WERI-Rb-1 (cell line): ENCODE measurements at regions not wholly inside any gene's neighbourhood (a gene's known extent, or its start where the extent isn't known, plus 50 kb on each side); places are given as distances from the start of the nearest gene placed in this dataset.

Source experiments
- DNase-seq: peaks from one replicate; pipeline ENCODE4 v3.0.0-alpha.2; 2020
- H3K27ac ChIP-seq: fragments of 250-450 bp; sonication (Bioruptor Pico); 2 replicates; pipeline ENCODE4 v1.5.1; 2020; ENCODE audit warnings: mild to moderate bottlenecking, moderate library complexity
- H3K27me3 ChIP-seq: fragments of 250-450 bp; sonication (Bioruptor Pico); 2 replicates; pipeline ENCODE4 v1.5.1; 2021; ENCODE audit warnings: mild to moderate bottlenecking, low read depth, moderate library complexity; ENCODE audit not compliant: insufficient read depth, severe bottlenecking
- H3K36me3 ChIP-seq: fragments of 250-450 bp; sonication (Bioruptor Pico); 2 replicates; pipeline ENCODE4 v1.5.1; 2020; ENCODE audit warnings: mild to moderate bottlenecking, moderate library complexity
- H3K4me3 ChIP-seq: 2 replicates; pipeline ENCODE4 v1.5.1; 2011; ENCODE audit warnings: low read depth, mild to moderate bottlenecking, control low read depth, low read length
- H3K9me3 ChIP-seq: fragments of 250-450 bp; sonication (Bioruptor Pico); 2 replicates; pipeline ENCODE4 v1.5.1; 2021; ENCODE audit warnings: mild to moderate bottlenecking, moderate library complexity; ENCODE audit not compliant: severe bottlenecking
- CTCF ChIP-seq: IDR thresholded peaks from 2 replicates; pipeline ENCODE4 v1.5.1; 2011; ENCODE audit warnings: low read depth, mild to moderate bottlenecking, control low read depth, inconsistent platforms, low read length

GRCh38 chr3:13708871-13709595, 160.1 kb downstream of the FBLN2 start:
- peaks cover 66% of the 10 kb centered on the region for H3K27me3 ChIP-seq
- TF ChIP-seq CTCF, result no peak
- no peaks in the 10 kb centered on the region for H3K9me3 ChIP-seq

GRCh38 chr3:13708301-13708700, 159.4 kb downstream of the FBLN2 start:
- H3K4me3 ChIP-seq, result no peak overlapping the region
- TF ChIP-seq CTCF, result no peak
- no peak overlapping the region for H3K27ac ChIP-seq
- H3K36me3 ChIP-seq, result no peaks in the 10 kb centered on the region
- H3K27me3 ChIP-seq, result peaks cover 65% of the 10 kb centered on the region
- peaks cover 2% of the 10 kb centered on the region for H3K9me3 ChIP-seq
- no peak for DNase-seq

More at GRCh38 chr3:13708871-13709595, 160.1 kb downstream of the FBLN2 start:
- Histone ChIP-seq H3K4me3 (no peak overlapping the region), H3K27ac (no peak overlapping the region), H3K36me3 (no peaks in the 10 kb centered on the region)
- DNase-seq, result no peak

- H3K27me3 ChIP-seq, result peaks cover 70% of the 10 kb centered on the region
- DNase-seq, result no peak
- no peaks in the 10 kb centered on the region for H3K36me3 ChIP-seq
- TF ChIP-seq CTCF, result no peak
- H3K4me3 ChIP-seq, result no peak overlapping the region
- H3K27ac ChIP-seq, result no peak overlapping the region
- peaks cover 2% of the 10 kb centered on the region for H3K9me3 ChIP-seq
Observed at GRCh38 chr3:13707456-13707855, 158.5 kb downstream of the FBLN2 start.

- peaks cover 71% of the 10 kb centered on the region for H3K27me3 ChIP-seq
- TF ChIP-seq CTCF, result no peak
- H3K9me3 ChIP-seq, result peaks cover 2% of the 10 kb centered on the region
- H3K4me3 ChIP-seq, result no peak overlapping the region
- H3K27ac ChIP-seq, result no peak overlapping the region
- H3K36me3 ChIP-seq, result no peaks in the 10 kb centered on the region
- no peak for DNase-seq
Observed at GRCh38 chr3:13706886-13707285, 158.0 kb downstream of the FBLN2 start.

GRCh38 chr3:13706451-13706850, 157.5 kb downstream of the FBLN2 start:
- no peak for DNase-seq
- no peak overlapping the region for H3K27ac ChIP-seq
- H3K27me3 ChIP-seq, result peaks cover 73% of the 10 kb centered on the region
- H3K4me3 ChIP-seq, result no peak overlapping the region
- H3K9me3 ChIP-seq, result peaks cover 2% of the 10 kb centered on the region
- no peaks in the 10 kb centered on the region for H3K36me3 ChIP-seq
- TF ChIP-seq CTCF, result no peak
